A549 (cell line): ENCODE measurements at regions not wholly inside any gene's neighbourhood (a gene's known extent, or its start where the extent isn't known, plus 50 kb on each side); places are given as distances from the start of the nearest gene placed in this dataset.

Experiments
- ATAC-seq, 2 experiments: fragments of 200-7000 bp in 1 of 2; fragments of >200 bp in 1 of 2; cut with Nextera tagmentation in 1 of 2; cut with Tn5 transposase in 1 of 2; 3 replicates each; pipeline versions ENCODE4 v1.8.0 to v1.9.1; 2018 to 2020; ENCODE audit warnings: mild to moderate bottlenecking in 1 of 2, moderate library complexity in 1 of 2
- CTCF ChIA-PET: fragments of 300-600 bp; sonication (Branson Sonifier 250); formaldehyde crosslinking; extraction: SDS; loops from one replicate; lab custom pipeline; 2021; ENCODE audit warnings: antibody characterized with exemption, inconsistent platforms; lab: Yijun Ruan, JAX
- POLR2A ChIA-PET: fragments of 350-600 bp; formaldehyde crosslinking; extraction: SDS; loops from one replicate; lab custom pipeline; 2021; ENCODE audit warnings: antibody characterized with exemption, inconsistent platforms; lab: Yijun Ruan, JAX
- DNase-seq, 2 experiments: peaks; one replicate each; pipeline versions ENCODE4 v3.0.0 to v3.0.0-alpha.2; 2011 to 2016; ENCODE audit warnings: low read depth in 1 of 2, low spot score in 1 of 2
- FAIRE-seq: peaks from 2 replicates; lab custom pipeline; 2011; peaks lifted over from hg19 to GRCh38; lab: Jason Lieb, UNC
- H3K27ac ChIP-seq, 2 experiments: fragments of >200 bp; sonication (Bioruptor Twin); formaldehyde crosslinking; 3 replicates each; pipeline ENCODE4 v1.5.1; 2016 to 2017
- H3K4me1 ChIP-seq: fragments of >200 bp; sonication (Bioruptor Twin); formaldehyde crosslinking; 3 replicates; pipeline ENCODE4 v1.6.1; 2016
- H3K4me2 ChIP-seq: fragments of >200 bp; sonication (Bioruptor Twin); formaldehyde crosslinking; 3 replicates; pipeline ENCODE4 v1.6.1; 2016
- H3K4me3 ChIP-seq: fragments of >200 bp; sonication (Bioruptor Twin); formaldehyde crosslinking; 3 replicates; pipeline ENCODE4 v1.5.1; 2016
- H3K9me3 ChIP-seq: fragments of >200 bp; sonication (Bioruptor Twin); formaldehyde crosslinking; 3 replicates; pipeline ENCODE4 v1.6.1; 2016
- E2F6 ChIP-seq: IDR thresholded peaks from 2 replicates; pipeline ENCODE4 v1.6.1; 2012; ENCODE audit warnings: low read depth, borderline replicate concordance
- EHMT2 ChIP-seq: fragments of 200-600 bp; sonication (generic); IDR thresholded peaks from 2 replicates; pipeline ENCODE4 v1.6.1; 2016; ENCODE audit warnings: antibody characterized with exemption, low read depth, mild to moderate bottlenecking, moderate library complexity
- ELK1 ChIP-seq: fragments of 150-350 bp; IDR thresholded peaks from 2 replicates; pipeline ENCODE4 v1.6.1; 2014; ENCODE audit warnings: low read depth, mild to moderate bottlenecking, low read length
- EP300 ChIP-seq, 2 experiments: fragments of >200 bp; sonication (Bioruptor Twin); formaldehyde crosslinking; IDR thresholded peaks; 2 replicates in 1 of 2; 3 replicates in 1 of 2; pipeline ENCODE4 v1.6.1; 2016 to 2017
- FOSL2 ChIP-seq, 2 experiments: fragments of 450-650 bp in 1 of 2; fragments of >200 bp in 1 of 2; sonication (Bioruptor Twin) in 1 of 2; formaldehyde crosslinking; IDR thresholded peaks; 2 replicates each; pipeline versions ENCODE4 v1.5.0 to v1.6.1; 2016 to 2020; ENCODE audit warnings: mild to moderate bottlenecking in 1 of 2, moderate library complexity in 1 of 2
- HMGXB4 ChIP-seq: fragments of 250-450 bp; sonication (Bioruptor Pico); IDR thresholded peaks from 2 replicates; pipeline ENCODE4 v1.5.0; 2021; ENCODE audit warnings: mild to moderate bottlenecking, moderate library complexity, borderline replicate concordance
- HOXB13 ChIP-seq: fragments of 250-450 bp; sonication (Bioruptor Pico); IDR thresholded peaks from 2 replicates; pipeline ENCODE4 v1.5.0; 2020; ENCODE audit warnings: low read depth, mild to moderate bottlenecking, moderate library complexity
- HOXB5 ChIP-seq: fragments of 250-450 bp; sonication (Bioruptor Pico); IDR thresholded peaks from 2 replicates; pipeline ENCODE4 v1.5.0; 2020; ENCODE audit warnings: mild to moderate bottlenecking, moderate library complexity
- JUN ChIP-seq, 2 experiments: fragments of >200 bp; sonication (Bioruptor Twin); formaldehyde crosslinking; IDR thresholded peaks; 2 replicates in 1 of 2; 3 replicates in 1 of 2; pipeline ENCODE4 v1.6.1; 2016 to 2017
- MAZ ChIP-seq: fragments of 150-350 bp; IDR thresholded peaks from 2 replicates; pipeline ENCODE4 v1.6.1; 2014; ENCODE audit warnings: antibody characterized with exemption, low read depth, low read length, borderline replicate concordance
- NFE2L2 ChIP-seq: fragments of 150-350 bp; conservative IDR thresholded peaks from 2 replicates; pipeline ENCODE4 v1.6.1; 2014; ENCODE audit warnings: low read length
- NPAS2 ChIP-seq: fragments of 250-450 bp; sonication (Bioruptor Pico); IDR thresholded peaks from 2 replicates; pipeline ENCODE4 v1.8.0; 2022; ENCODE audit warnings: mild to moderate bottlenecking, moderate library complexity, borderline replicate concordance
- NR3C1 ChIP-seq: fragments of >200 bp; sonication (Bioruptor Twin); formaldehyde crosslinking; IDR thresholded peaks from 3 replicates; pipeline ENCODE4 v1.6.1; 2017
- POLR2AphosphoS2 ChIP-seq: conservative IDR thresholded peaks from 2 replicates; pipeline ENCODE4 v1.6.1; 2012; ENCODE audit warnings: low read length, improper control_type of control experiment, inconsistent platforms
- RCOR1 ChIP-seq: fragments of 150-350 bp; IDR thresholded peaks from 2 replicates; pipeline ENCODE4 v1.6.1; 2014; ENCODE audit warnings: antibody characterized with exemption, low read length, low read depth
- REST ChIP-seq: fragments of 200-600 bp; sonication (generic); IDR thresholded peaks from 2 replicates; pipeline ENCODE4 v1.6.1; 2016; ENCODE audit warnings: antibody characterized with exemption, mild to moderate bottlenecking, moderate library complexity
- RNF2 ChIP-seq: fragments of 200-600 bp; sonication (generic); IDR thresholded peaks from 2 replicates; pipeline ENCODE4 v1.6.1; 2016; ENCODE audit warnings: low read depth, mild to moderate bottlenecking, antibody characterized with exemption, moderate library complexity, borderline replicate concordance
- SMC3 ChIP-seq: fragments of >200 bp; sonication (Bioruptor Twin); formaldehyde crosslinking; IDR thresholded peaks from 3 replicates; pipeline ENCODE4 v1.6.1; 2018; ENCODE audit warnings: inconsistent platforms
- TFCP2L1 ChIP-seq: fragments of 250-450 bp; sonication (Bioruptor Pico); IDR thresholded peaks from 2 replicates; pipeline ENCODE4 v1.5.0; 2021; ENCODE audit warnings: mild to moderate bottlenecking
- TP53 ChIP-seq: fragments of 250-450 bp; sonication (Bioruptor Pico); IDR thresholded peaks from 2 replicates; pipeline ENCODE4 v1.5.0; 2021; ENCODE audit warnings: mild to moderate bottlenecking, moderate library complexity
- ZC3H11A ChIP-seq: fragments of 450-650 bp; IDR thresholded peaks from 2 replicates; pipeline ENCODE4 v1.6.1; 2014; ENCODE audit warnings: antibody characterized with exemption, mild to moderate bottlenecking
- WGBS: methylation state at CpG from one replicate; pipeline ENCODE4 v1.1.6; 2017; ENCODE audit errors: missing lambda C conversion rate; 5-methylcytosine and 5-hydroxymethylcytosine counted together
- TF ChIP-seq, protein P1 (sequence below): IDR thresholded peaks from 2 replicates; pipeline ENCODE4 v1.6.1; 2012

DNA sequence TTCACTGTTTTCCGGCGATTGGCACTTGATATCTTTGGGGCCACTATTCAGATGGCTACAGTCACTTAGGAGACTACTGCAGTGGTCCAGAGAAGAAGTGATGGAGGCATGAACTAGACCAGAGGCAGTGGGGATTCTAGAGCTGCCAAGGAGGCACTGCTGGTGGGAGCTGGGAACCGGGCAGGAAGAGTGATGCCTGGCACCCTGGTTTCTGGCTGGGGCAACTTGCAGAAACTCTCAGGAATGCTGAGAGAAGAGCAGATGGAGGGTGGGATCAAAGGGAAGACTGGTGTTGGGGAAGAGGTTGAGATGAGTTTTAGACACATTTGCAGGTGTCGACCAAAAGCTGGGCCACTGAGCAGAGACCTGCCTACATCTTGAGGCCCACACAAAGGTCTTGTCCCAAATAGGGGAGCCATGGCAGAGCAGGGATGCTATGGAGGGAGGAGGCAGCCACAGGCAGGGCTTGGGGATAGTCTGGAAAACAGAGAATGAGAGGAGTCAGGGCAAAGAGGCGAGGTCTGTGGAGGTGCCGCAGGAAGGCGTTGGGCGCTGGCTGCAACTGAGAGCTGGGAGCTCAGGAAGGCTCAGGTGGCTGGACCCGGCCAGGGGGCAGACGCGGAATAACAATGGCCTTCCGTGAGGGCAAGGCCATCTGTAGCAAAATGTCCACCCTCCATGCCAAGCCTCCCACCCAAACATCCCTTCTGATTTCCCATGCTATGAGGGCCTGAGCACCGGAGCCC lies 118.9 kb downstream of the TOMM20 start:
- no peak for TF ChIP-seq SMC3
- no peak for TF ChIP-seq MAZ
- no peak for TF ChIP-seq NFE2L2
- TF ChIP-seq ELK1 = no peak
- no peak for TF ChIP-seq TFCP2L1 (CRISPR knock-in tag)
- TF ChIP-seq JUN (IDR thresholded peaks at IDR 0.05) = no peak
- no peak for TF ChIP-seq HOXB13 (CRISPR knock-in tag)
- FAIRE-seq = no peak
- 92% methylated on average over 13 of the region's 13 CpGs for whole genome bisulfite sequencing
- Histone ChIP-seq H3K27ac (peak overlapping the region in 1 of 2 experiments; percentile 23; a peak in 2 of 6 replicates), H3K4me2 (no peak overlapping the region), H3K4me1 (peaks cover 18% of the 10 kb centered on the region), H3K4me3 (no peak overlapping the region), H3K9me3 (0 out of 3 replicates have a peak, but pooled peaks cover 6% of the 10 kb centered on the region)
- CTCF ChIA-PET = interaction anchor here (0.5 to 1.5 kb wide), 4 partner anchors 13 to 249 kb away, joined by 3 read pairs; no protein-coding TSS in a partner anchor
- POLR2A ChIA-PET = no interaction called here
- no peak for ATAC-seq
- DNase-seq = no peak

DNA sequence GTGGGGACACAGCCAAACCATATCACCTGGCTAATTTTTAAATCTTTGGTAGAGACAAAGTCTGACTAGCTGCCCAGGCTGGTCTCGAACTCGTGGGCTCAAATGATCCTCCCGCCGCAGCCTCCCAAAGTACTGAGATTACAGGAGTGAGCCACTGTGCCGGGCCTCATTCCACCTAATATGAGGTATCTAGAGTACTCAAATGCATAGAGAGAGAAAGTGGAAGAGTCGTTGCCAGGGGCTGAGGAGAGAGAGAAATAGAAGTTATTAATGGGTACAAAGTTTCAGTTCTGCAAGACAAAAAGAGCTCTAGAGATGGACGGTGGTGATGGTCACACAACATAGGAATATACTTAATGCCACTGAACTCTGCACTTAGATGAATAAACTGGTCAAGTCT lies 119.6 kb downstream of the TOMM20 start:
- WGBS = 90% methylated on average over 7 of the region's 7 CpGs
- TF ChIP-seq POLR2AphosphoS2 (no peak), NPAS2 (CRISPR knock-in tag) (no peak), NFE2L2 (no peak), FOSL2 (IDR thresholded peaks at IDR 0.05) (no peak), FOSL2 (CRISPR knock-in tag; IDR thresholded peaks at IDR 0.05) (no peak), TFCP2L1 (CRISPR knock-in tag) (no peak)
- Histone ChIP-seq H3K4me2 (no peak overlapping the region), H3K27ac (0 out of 6 replicates have a peak overlapping the region, but pooled peaks of 1 of the 2 experiments have one; percentile 8), H3K4me3 (no peak overlapping the region), H3K4me1 (peaks cover 18% of the 10 kb centered on the region), H3K9me3 (0 out of 3 replicates have a peak, but pooled peaks cover 6% of the 10 kb centered on the region)
- no peak for ATAC-seq
- no peak for DNase-seq
- CTCF ChIA-PET = interaction anchor here (0.7 to 1.5 kb wide), 3 partner anchors 14 to 249 kb away, joined by 3 read pairs; no protein-coding TSS in a partner anchor
- POLR2A ChIA-PET = no interaction called here
- FAIRE-seq = no peak

DNA sequence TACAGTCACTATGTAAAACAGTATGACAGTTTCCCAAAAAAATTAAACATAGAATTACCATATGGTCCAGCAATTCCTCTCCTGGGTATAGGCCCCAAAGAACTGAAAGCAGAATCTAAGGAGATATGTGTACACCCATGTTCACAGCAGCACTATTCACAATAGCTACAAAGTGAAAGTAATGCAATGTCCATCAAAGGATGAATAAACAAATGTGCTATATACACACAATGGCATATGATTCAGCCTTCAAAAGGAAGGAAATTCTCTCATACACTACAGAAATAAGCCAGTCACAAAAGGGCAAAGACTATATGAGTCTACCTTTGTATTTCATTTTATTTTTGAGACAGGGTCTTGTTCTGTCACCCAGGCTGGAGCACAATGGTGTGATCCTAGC lies 120.4 kb downstream of the TOMM20 start:
- Histone ChIP-seq H3K9me3 (0 out of 3 replicates have a peak, but pooled peaks cover 6% of the 10 kb centered on the region), H3K4me1 (peaks cover 18% of the 10 kb centered on the region), H3K4me2 (no peak overlapping the region), H3K27ac (no peak overlapping the region), H3K4me3 (no peak overlapping the region)
- TF ChIP-seq RCOR1 = no peak
- TF ChIP-seq REST = no peak
- no peak for TF ChIP-seq E2F6
- no peak for TF ChIP-seq HMGXB4 (CRISPR knock-in tag)
- TF ChIP-seq NR3C1 = no peak
- no peak for TF ChIP-seq TP53 (CRISPR knock-in tag)
- no peak for TF ChIP-seq EHMT2
- no peak for TF ChIP-seq HOXB5 (CRISPR knock-in tag)
- no peak for TF ChIP-seq SMC3
- TF ChIP-seq, protein P1, sequence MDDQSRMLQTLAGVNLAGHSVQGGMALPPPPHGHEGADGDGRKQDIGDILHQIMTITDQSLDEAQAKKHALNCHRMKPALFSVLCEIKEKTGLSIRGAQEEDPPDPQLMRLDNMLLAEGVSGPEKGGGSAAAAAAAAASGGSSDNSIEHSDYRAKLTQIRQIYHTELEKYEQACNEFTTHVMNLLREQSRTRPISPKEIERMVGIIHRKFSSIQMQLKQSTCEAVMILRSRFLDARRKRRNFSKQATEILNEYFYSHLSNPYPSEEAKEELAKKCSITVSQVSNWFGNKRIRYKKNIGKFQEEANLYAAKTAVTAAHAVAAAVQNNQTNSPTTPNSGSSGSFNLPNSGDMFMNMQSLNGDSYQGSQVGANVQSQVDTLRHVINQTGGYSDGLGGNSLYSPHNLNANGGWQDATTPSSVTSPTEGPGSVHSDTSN = no peak
- TF ChIP-seq FOSL2 (IDR thresholded peaks at IDR 0.05) = no peak
- no peak for TF ChIP-seq FOSL2 (CRISPR knock-in tag; IDR thresholded peaks at IDR 0.05)
- TF ChIP-seq ZC3H11A = no peak
- no peak for TF ChIP-seq RNF2
- no peak for TF ChIP-seq EP300 (IDR thresholded peaks at IDR 0.05)
- FAIRE-seq = no peak
- CTCF ChIA-PET = interaction anchor here (1.2 kb wide), 1 partner anchor 9 kb away, joined by 5 read pairs; no protein-coding TSS in a partner anchor
- no peak for ATAC-seq
- no peak for DNase-seq
- POLR2A ChIA-PET = no interaction called here
